PC-9 (cell line): ENCODE measurements at regions not wholly inside any gene's neighbourhood (a gene's known extent, or its start where the extent isn't known, plus 50 kb on each side); places are given as distances from the start of the nearest gene placed in this dataset.

Source experiments
- CTCF ChIP-seq: fragments of 200-600 bp; sonication (generic); conservative IDR thresholded peaks from 2 replicates; pipeline ENCODE4 v1.6.1; 2017; ENCODE audit warnings: mixed run types, antibody characterized with exemption, mild to moderate bottlenecking, moderate library complexity
- EZH2 ChIP-seq: fragments of 200-600 bp; sonication (generic); IDR thresholded peaks from 2 replicates; pipeline ENCODE4 v1.8.0; 2017; ENCODE audit warnings: antibody characterized with exemption, low read depth

DNA sequence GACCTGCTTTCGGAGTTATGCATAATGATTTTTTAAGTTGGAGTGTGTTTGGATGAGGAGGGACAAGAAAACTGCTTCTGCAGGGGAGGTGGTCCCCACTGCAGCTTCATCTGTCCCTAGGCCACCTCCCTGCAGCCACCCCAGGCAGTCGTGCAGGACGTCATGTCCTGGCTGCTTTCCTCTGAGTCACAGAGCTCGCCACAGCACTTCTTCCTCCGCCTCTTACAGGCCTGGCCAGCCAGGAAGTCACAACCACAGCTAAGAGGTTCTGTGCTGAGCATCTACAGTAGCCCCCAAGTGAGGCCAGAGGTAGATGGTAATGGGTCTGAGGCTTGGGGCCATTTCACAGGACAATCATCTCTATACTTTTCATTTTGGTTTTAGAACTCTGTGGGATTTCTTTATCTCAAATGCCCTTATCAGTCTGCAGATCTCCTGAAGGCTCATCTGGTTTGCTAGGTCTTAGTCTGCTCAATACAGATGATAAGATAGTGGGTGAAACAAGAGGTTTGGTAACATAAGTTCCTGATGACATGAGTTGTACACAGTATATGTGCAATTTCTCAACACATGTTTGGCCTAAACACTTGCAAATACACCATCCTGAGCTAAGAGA is 106.4 kb downstream of the ARF6 start:
- TF ChIP-seq CTCF (no peak), EZH2 (no peak)
